ENCODE measurements at regions not wholly inside any gene's neighbourhood (a gene's known extent, or its start where the extent isn't known, plus 50 kb on each side); places are given as distances from the start of the nearest gene placed in this dataset.

GRCh38 chr15:81686021-81686420 is 312.0 kb upstream of the TMC3 start:
- no peak overlapping the region for H2AFZ ChIP-seq (ENCODE audit: low read depth, low read length)
- ChIA-PET POLR2A (no interaction called here), CTCF (no interaction called here)
- no peak overlapping the region for H3K27ac ChIP-seq (ENCODE audit: insufficient read depth, low read depth, low read length)
- no peak overlapping the region for H3K4me3 ChIP-seq (replicated peaks in 1 of 3; ENCODE audit: insufficient read depth in 1 of 3, low read depth in 1 of 3, low read length in 3 of 3)
- H3K36me3 ChIP-seq (ENCODE audit: control insufficient read depth in 2 of 2, extremely low read depth in 1 of 2, insufficient read depth in 2 of 2, low read length in 2 of 2): no peaks in the 10 kb centered on the region
- FAIRE-seq (no peak), DNase-seq (ENCODE audit: low read depth, low spot score) (no peak)
- no peaks in the 10 kb centered on the region for H3K9me1 ChIP-seq (replicated peaks; ENCODE audit: control insufficient read depth, extremely low read depth, insufficient read depth, low read length)
- H4K20me1 ChIP-seq (replicated peaks; ENCODE audit: control insufficient read depth, extremely low read depth, insufficient read depth, low read length): no peaks in the 10 kb centered on the region
- H3K4me1 ChIP-seq (ENCODE audit: control insufficient read depth, extremely low read depth, insufficient read depth, low read length): no peaks in the 10 kb centered on the region
- dilution Hi-C loops (cut with MboI; ENCODE audit: extremely low pct_ligation_motif_present, low sequenced_read_pairs) (no loop called here), intact Hi-C loops (cut with micrococcal nuclease) (no loop called here)
- TF ChIP-seq FOS (IDR thresholded peaks at IDR 0.05; ENCODE audit: borderline replicate concordance, insufficient read depth, low read length): no peak
- TF ChIP-seq, protein P1, sequence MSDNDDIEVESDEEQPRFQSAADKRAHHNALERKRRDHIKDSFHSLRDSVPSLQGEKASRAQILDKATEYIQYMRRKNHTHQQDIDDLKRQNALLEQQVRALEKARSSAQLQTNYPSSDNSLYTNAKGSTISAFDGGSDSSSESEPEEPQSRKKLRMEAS (IDR thresholded peaks at IDR 0.05; ENCODE audit: insufficient read depth, insufficient read length): no peak
- TF ChIP-seq GATA2 (IDR thresholded peaks at IDR 0.05; ENCODE audit: insufficient read depth, insufficient read length, low read depth, low read length): no peak
- no peak for TF ChIP-seq POLR2A (IDR thresholded peaks at IDR 0.05; ENCODE audit: low read depth, low read length)
- TF ChIP-seq POLR2AphosphoS5 (IDR thresholded peaks at IDR 0.05; ENCODE audit: insufficient read depth, low read depth, low read length): no peak
- TF ChIP-seq, protein P2, sequence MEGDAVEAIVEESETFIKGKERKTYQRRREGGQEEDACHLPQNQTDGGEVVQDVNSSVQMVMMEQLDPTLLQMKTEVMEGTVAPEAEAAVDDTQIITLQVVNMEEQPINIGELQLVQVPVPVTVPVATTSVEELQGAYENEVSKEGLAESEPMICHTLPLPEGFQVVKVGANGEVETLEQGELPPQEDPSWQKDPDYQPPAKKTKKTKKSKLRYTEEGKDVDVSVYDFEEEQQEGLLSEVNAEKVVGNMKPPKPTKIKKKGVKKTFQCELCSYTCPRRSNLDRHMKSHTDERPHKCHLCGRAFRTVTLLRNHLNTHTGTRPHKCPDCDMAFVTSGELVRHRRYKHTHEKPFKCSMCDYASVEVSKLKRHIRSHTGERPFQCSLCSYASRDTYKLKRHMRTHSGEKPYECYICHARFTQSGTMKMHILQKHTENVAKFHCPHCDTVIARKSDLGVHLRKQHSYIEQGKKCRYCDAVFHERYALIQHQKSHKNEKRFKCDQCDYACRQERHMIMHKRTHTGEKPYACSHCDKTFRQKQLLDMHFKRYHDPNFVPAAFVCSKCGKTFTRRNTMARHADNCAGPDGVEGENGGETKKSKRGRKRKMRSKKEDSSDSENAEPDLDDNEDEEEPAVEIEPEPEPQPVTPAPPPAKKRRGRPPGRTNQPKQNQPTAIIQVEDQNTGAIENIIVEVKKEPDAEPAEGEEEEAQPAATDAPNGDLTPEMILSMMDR (IDR thresholded peaks at IDR 0.05; ENCODE audit: extremely low read depth in 1 of 2, insufficient read depth in 1 of 2, low read depth in 1 of 2, low read length in 2 of 2): no peak
- no peak for TF ChIP-seq JUN (IDR thresholded peaks at IDR 0.05; ENCODE audit: borderline replicate concordance, insufficient read depth, insufficient read length, low read depth)
- no peak for TF ChIP-seq EZH2 (IDR thresholded peaks at IDR 0.05; ENCODE audit: borderline replicate concordance, low read depth, low read length, severe bottlenecking)
- no peak for TF ChIP-seq MYC (IDR thresholded peaks at IDR 0.05; ENCODE audit: low read depth, low read length)
- H3K4me2 ChIP-seq (ENCODE audit: insufficient read depth, low read length): no peak overlapping the region
- no TSS peak for BruUV-seq (replicated peaks)
- no peak overlapping the region for H3K9ac ChIP-seq (replicated peaks; ENCODE audit: extremely low read depth, insufficient read depth, low read length)
- H3K9me3 ChIP-seq (replicated peaks; ENCODE audit: control insufficient read depth, insufficient read depth, low read length): no peaks in the 10 kb centered on the region
- no peaks in the 10 kb centered on the region for H3K27me3 ChIP-seq (ENCODE audit: control insufficient read depth in 2 of 2, insufficient read depth in 2 of 2, low read length in 2 of 2)
- H3K79me2 ChIP-seq (ENCODE audit: control insufficient read depth, insufficient read depth, low read length): no peaks in the 10 kb centered on the region
